ENCODE measurements at regions not wholly inside any gene's neighbourhood (a gene's known extent, or its start where the extent isn't known, plus 50 kb on each side); places are given as distances from the start of the nearest gene placed in this dataset.
A peak's percentile ranks its signal among the peaks of the same experiment; 100 is the strongest.

GRCh38 chr6:14390805-14391204 lies 273.2 kb downstream of the CD83 start (continued):
- TF ChIP-seq ZBTB43 (CRISPR knock-in tag; IDR thresholded peaks at IDR 0.05), result no peak

GRCh38 chr6:14393910-14394309 lies 276.3 kb downstream of the CD83 start:
- no peak overlapping the region for H3K4me3 Mint-ChIP-seq
- no peak overlapping the region for H3K27ac Mint-ChIP-seq
- H3K4me1 Mint-ChIP-seq, result peaks cover 34% of the 10 kb centered on the region
- DNase-seq (ENCODE audit: low spot score) (no peak), ATAC-seq (no peak)
- no peak for TF ChIP-seq ATF1 (CRISPR knock-in tag; IDR thresholded peaks at IDR 0.05)
- TF ChIP-seq ERG (CRISPR knock-in tag; IDR thresholded peaks at IDR 0.05), result no peak
- TF ChIP-seq SOX15 (CRISPR knock-in tag; IDR thresholded peaks at IDR 0.05), result no peak
- TF ChIP-seq USF1 (CRISPR knock-in tag; IDR thresholded peaks at IDR 0.05), result no peak
- TF ChIP-seq TP53 (CRISPR knock-in tag; IDR thresholded peaks at IDR 0.05), result no peak
- TF ChIP-seq ZNF423 (CRISPR knock-in tag; IDR thresholded peaks at IDR 0.05), result no peak
- no peak for TF ChIP-seq ZBTB21 (CRISPR knock-in tag; IDR thresholded peaks at IDR 0.05; ENCODE audit: borderline replicate concordance)
- TF ChIP-seq HMGXB4 (CRISPR knock-in tag; IDR thresholded peaks at IDR 0.05), result no peak
- no peaks in the 10 kb centered on the region; the same call in 1 of the 2 replicates for H3K27me3 Mint-ChIP-seq (ENCODE audit: low read depth)
- CTCF ChIA-PET, result no interaction called here
- peaks cover 13% of the 10 kb centered on the region for H3K9me3 Mint-ChIP-seq
- POLR2A ChIA-PET, result no interaction called here
- peaks cover 13% of the 10 kb centered on the region for H3K36me3 Mint-ChIP-seq

GRCh38 chr6:14396392-14396791 lies 278.8 kb downstream of the CD83 start:
- Mint-ChIP-seq H3K27me3 (ENCODE audit: low read depth) (peaks cover 7% of the 10 kb centered on the region; the same call in 1 of the 2 replicates), H3K9me3 (peaks cover 38% of the 10 kb centered on the region), H3K27ac (no peak overlapping the region), H3K36me3 (peaks cover 38% of the 10 kb centered on the region), H3K4me3 (no peak overlapping the region), H3K4me1 (peaks cover 26% of the 10 kb centered on the region)
- no peak for ATAC-seq
- TF ChIP-seq NFATC4 (CRISPR knock-in tag; IDR thresholded peaks at IDR 0.05), result no peak
- TF ChIP-seq ZNF423 (CRISPR knock-in tag; IDR thresholded peaks at IDR 0.05), result no peak
- TF ChIP-seq FOXP4 (CRISPR knock-in tag; IDR thresholded peaks at IDR 0.05), result no peak
- CTCF ChIA-PET, result interaction anchor here (0.6 to 1.7 kb wide), 5 partner anchors 16 to 185 kb away, joined by 3 to 9 read pairs (median 4); no protein-coding TSS in a partner anchor
- DNase-seq (ENCODE audit: low spot score), result no peak
- POLR2A ChIA-PET, result no interaction called here

GRCh38 chr6:14396826-14397517 lies 279.4 kb downstream of the CD83 start:
- POLR2A ChIA-PET, result no interaction called here
- peaks cover 7% of the 10 kb centered on the region; the same call in 1 of the 2 replicates for H3K27me3 Mint-ChIP-seq (ENCODE audit: low read depth)
- H3K36me3 Mint-ChIP-seq, result peaks cover 42% of the 10 kb centered on the region
- H3K4me3 Mint-ChIP-seq, result no peak overlapping the region
- CTCF ChIA-PET, result interaction anchor here (0.6 to 1.7 kb wide), 6 partner anchors 17 to 185 kb away, joined by 3 to 9 read pairs (median 4); no protein-coding TSS in a partner anchor
- peak; percentile 97 for ATAC-seq
- H3K27ac Mint-ChIP-seq, result peak overlapping the region; percentile 85; the same call in 1 of the 2 replicates
- peak; percentile 91 for DNase-seq (ENCODE audit: low spot score)
- peaks cover 27% of the 10 kb centered on the region for H3K4me1 Mint-ChIP-seq
- H3K9me3 Mint-ChIP-seq, result peaks cover 42% of the 10 kb centered on the region
- TF ChIP-seq FOXJ3 (CRISPR knock-in tag; IDR thresholded peaks at IDR 0.05; ENCODE audit: borderline replicate concordance), result no peak
- TF ChIP-seq HMGA2 (CRISPR knock-in tag; IDR thresholded peaks at IDR 0.05), result no peak
- TF ChIP-seq RORB (CRISPR knock-in tag; IDR thresholded peaks at IDR 0.05), result no peak
- no peak; the same call in 1 of the 2 replicates for TF ChIP-seq TEAD4 (CRISPR knock-in tag; IDR thresholded peaks at IDR 0.05)
- no peak for TF ChIP-seq ZNF263 (CRISPR knock-in tag; IDR thresholded peaks at IDR 0.05; ENCODE audit: low read depth)
- TF ChIP-seq ZBTB21 (CRISPR knock-in tag; IDR thresholded peaks at IDR 0.05; ENCODE audit: borderline replicate concordance), result peak; percentile 64; the same call in 1 of the 2 replicates
- TF ChIP-seq CTCF (IDR thresholded peaks at IDR 0.05), result peak; percentile 83
- 0 out of 2 replicates have a peak, but pooled peaks have one; percentile 23 for TF ChIP-seq USF1 (CRISPR knock-in tag; IDR thresholded peaks at IDR 0.05)
